SU-DHL-6 (cell line): ENCODE measurements at regions not wholly inside any gene's neighbourhood (a gene's known extent, or its start where the extent isn't known, plus 50 kb on each side); places are given as distances from the start of the nearest gene placed in this dataset.

Source experiments
- H2AFZ ChIP-seq: fragments of 200-600 bp; sonication (generic); 2 replicates; pipeline ENCODE4 v1.6.1; 2014; ENCODE audit warnings: low read depth, mild to moderate bottlenecking, moderate library complexity, mixed read lengths, antibody characterized with exemption, low read length; ENCODE audit not compliant: severe bottlenecking
- H3F3A ChIP-seq: fragments of 200-600 bp; shearing (Covaris generic); 2 replicates; pipeline ENCODE4 v1.6.0; 2016; ENCODE audit warnings: antibody characterized with exemption, mild to moderate bottlenecking; ENCODE audit not compliant: insufficient read depth
- H3K27ac ChIP-seq: fragments of 200-600 bp; sonication (generic); 2 replicates; pipeline ENCODE4 v1.5.1; 2016; ENCODE audit warnings: low read depth, mild to moderate bottlenecking, low read length, moderate library complexity, mixed read lengths
- H3K27me3 ChIP-seq: fragments of 200-600 bp; sonication (generic), shearing (Covaris generic); 2 replicates; pipeline ENCODE4 v1.6.0; 2014; ENCODE audit warnings: mild to moderate bottlenecking, low read length
- H3K36me3 ChIP-seq: fragments of 200-600 bp; sonication (generic); 2 replicates; pipeline ENCODE4 v1.6.1; 2014; ENCODE audit warnings: mild to moderate bottlenecking, low read length, mixed read lengths
- H3K4me2 ChIP-seq: fragments of 300-600, 200-600 bp; shearing (Covaris generic), sonication (generic); 2 replicates; pipeline ENCODE4 v1.6.0; 2014; ENCODE audit warnings: low read length, low read depth, mild to moderate bottlenecking; ENCODE audit not compliant: poor library complexity, severe bottlenecking
- H3K4me3 ChIP-seq: fragments of 200-600 bp; sonication (generic); 2 replicates; pipeline ENCODE4 v1.5.1; 2014; ENCODE audit warnings: antibody characterized with exemption, low read length, mild to moderate bottlenecking, mixed read lengths; ENCODE audit not compliant: insufficient read depth, poor library complexity, severe bottlenecking
- H3K79me2 ChIP-seq: fragments of 200-600 bp; sonication (generic); 2 replicates; pipeline ENCODE4 v1.6.1; 2014; ENCODE audit warnings: mild to moderate bottlenecking, low read length, moderate library complexity; ENCODE audit not compliant: insufficient read depth
- H3K9ac ChIP-seq: fragments of 200-600 bp; sonication (generic); 2 replicates; pipeline ENCODE4 v1.7.0; 2014; ENCODE audit warnings: mild to moderate bottlenecking, low read length
- H3K9me2 ChIP-seq: fragments of 200-600 bp; sonication (generic); replicated peaks from 2 replicates; pipeline ENCODE4 v1.6.1; 2014; ENCODE audit warnings: low read length; ENCODE audit not compliant: insufficient read depth
- H3K9me3 ChIP-seq: fragments of 200-600 bp; sonication (generic); 2 replicates; pipeline ENCODE4 v1.6.1; 2014; ENCODE audit warnings: low read length, mixed read lengths; ENCODE audit not compliant: insufficient read depth
- H4K20me1 ChIP-seq: fragments of 200-600 bp; sonication (generic); 2 replicates; pipeline ENCODE4 v1.6.1; 2014; ENCODE audit warnings: low read depth, mild to moderate bottlenecking, antibody characterized with exemption, low read length, moderate library complexity, mixed read lengths
- CTCF ChIP-seq: fragments of 200-600 bp; sonication (generic); IDR thresholded peaks from one replicate; pipeline ENCODE4 v1.5.1; 2017; ENCODE audit warnings: antibody characterized with exemption, mild to moderate bottlenecking, low read length, moderate library complexity; ENCODE audit not compliant: insufficient read depth, poor library complexity, severe bottlenecking
- EZH2phosphoT487 ChIP-seq: fragments of 200-600 bp; sonication (generic), shearing (Covaris generic); conservative IDR thresholded peaks from 2 replicates; pipeline ENCODE4 v1.6.1; 2018; ENCODE audit warnings: mild to moderate bottlenecking, antibody characterized with exemption, low read length, moderate library complexity, mixed read lengths

GRCh38 chr13:73876323-73876722, 257.9 kb downstream of the KLF12 start:
- H3K9ac ChIP-seq, result no peak overlapping the region
- H3K27ac ChIP-seq, result no peak overlapping the region
- no peaks in the 10 kb centered on the region for H3F3A ChIP-seq
- no peak overlapping the region for H3K4me2 ChIP-seq
- no peaks in the 10 kb centered on the region for H3K9me2 ChIP-seq
- TF ChIP-seq CTCF (no peak), EZH2phosphoT487 (no peak)
- no peaks in the 10 kb centered on the region for H3K27me3 ChIP-seq
- H4K20me1 ChIP-seq, result no peaks in the 10 kb centered on the region
- no peak overlapping the region for H2AFZ ChIP-seq
- H3K9me3 ChIP-seq, result no peaks in the 10 kb centered on the region
- H3K36me3 ChIP-seq, result no peaks in the 10 kb centered on the region
- no peaks in the 10 kb centered on the region for H3K79me2 ChIP-seq
- no peak overlapping the region for H3K4me3 ChIP-seq

DNA sequence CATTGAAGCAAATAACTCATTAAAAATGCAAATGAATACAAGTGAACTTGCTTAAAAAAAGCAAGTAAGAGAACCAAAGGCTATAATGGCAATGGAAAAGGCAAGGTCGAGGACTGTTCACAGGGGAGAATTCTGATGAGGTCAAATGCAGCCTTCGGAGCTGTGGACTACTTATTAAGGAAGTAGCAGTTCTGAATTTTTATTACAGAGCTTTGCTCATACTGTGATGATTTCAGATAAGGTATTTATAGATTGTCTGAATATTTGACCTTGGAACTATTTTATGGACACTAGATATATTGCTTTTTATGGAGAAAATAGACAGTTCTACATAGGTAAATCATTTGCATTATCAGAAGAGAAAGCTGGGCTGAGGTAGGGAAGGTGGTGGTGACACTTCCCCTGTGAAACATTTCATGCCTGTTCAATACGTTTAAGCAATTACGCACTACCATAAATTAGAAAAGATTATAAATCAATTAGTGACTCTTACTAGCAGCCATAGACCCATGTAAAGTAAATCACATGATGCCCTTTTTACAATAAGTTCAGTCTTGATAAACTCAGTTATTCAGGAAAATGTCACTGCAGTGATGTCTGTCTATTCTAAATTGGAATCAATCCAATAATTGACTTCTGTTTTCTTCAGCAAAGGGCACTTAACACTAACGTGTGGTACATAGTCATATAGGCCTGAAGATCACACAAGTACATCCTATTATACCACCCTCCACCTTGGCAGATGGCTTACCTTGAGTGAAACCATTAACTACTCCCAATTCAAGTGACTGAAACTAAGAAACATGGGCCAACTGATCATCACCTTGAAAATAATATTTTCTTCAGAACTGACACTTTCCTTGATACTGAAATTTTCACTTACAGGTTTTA, 260.0 kb downstream of the KLF12 start:
- Histone ChIP-seq H3K9me3 (no peaks in the 10 kb centered on the region), H2AFZ (no peak overlapping the region), H3K4me2 (no peak overlapping the region), H3K27ac (no peak overlapping the region), H3K36me3 (no peaks in the 10 kb centered on the region), H3K27me3 (no peaks in the 10 kb centered on the region), H4K20me1 (no peaks in the 10 kb centered on the region), H3F3A (no peaks in the 10 kb centered on the region), H3K4me3 (no peak overlapping the region), H3K9me2 (no peaks in the 10 kb centered on the region), H3K79me2 (no peaks in the 10 kb centered on the region), H3K9ac (no peak overlapping the region)
- TF ChIP-seq CTCF, result no peak
- no peak for TF ChIP-seq EZH2phosphoT487

DNA sequence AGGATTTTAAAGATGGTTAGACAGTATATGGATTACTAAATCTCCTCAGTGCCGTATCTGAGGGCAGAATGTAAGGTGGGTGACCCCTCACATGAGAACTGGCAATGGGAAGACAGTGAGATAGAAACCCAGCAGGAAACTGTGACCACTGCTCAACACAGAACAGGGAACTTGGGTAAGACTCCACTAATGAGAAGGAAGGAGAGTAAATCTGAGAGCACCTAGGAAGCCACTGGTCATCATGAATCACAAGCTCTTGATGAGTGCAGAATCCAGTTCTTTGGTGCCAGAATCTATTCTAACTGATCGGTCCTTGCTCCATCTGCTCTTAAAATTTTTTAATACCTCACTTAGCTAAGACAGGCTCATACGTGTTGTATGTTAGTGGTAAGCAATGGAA, 261.8 kb downstream of the KLF12 start:
- Histone ChIP-seq H3K27me3 (no peaks in the 10 kb centered on the region), H3K4me3 (no peak overlapping the region), H3K4me2 (no peak overlapping the region), H3K79me2 (no peaks in the 10 kb centered on the region), H3F3A (no peaks in the 10 kb centered on the region), H3K9me3 (no peaks in the 10 kb centered on the region), H4K20me1 (no peaks in the 10 kb centered on the region), H3K27ac (no peak overlapping the region), H2AFZ (no peak overlapping the region), H3K36me3 (no peaks in the 10 kb centered on the region), H3K9me2 (no peaks in the 10 kb centered on the region), H3K9ac (no peak overlapping the region)
- TF ChIP-seq CTCF, result no peak
- TF ChIP-seq EZH2phosphoT487, result no peak
